ENCODE measurements at regions not wholly inside any gene's neighbourhood (a gene's known extent, or its start where the extent isn't known, plus 50 kb on each side); places are given as distances from the start of the nearest gene placed in this dataset.

DNA sequence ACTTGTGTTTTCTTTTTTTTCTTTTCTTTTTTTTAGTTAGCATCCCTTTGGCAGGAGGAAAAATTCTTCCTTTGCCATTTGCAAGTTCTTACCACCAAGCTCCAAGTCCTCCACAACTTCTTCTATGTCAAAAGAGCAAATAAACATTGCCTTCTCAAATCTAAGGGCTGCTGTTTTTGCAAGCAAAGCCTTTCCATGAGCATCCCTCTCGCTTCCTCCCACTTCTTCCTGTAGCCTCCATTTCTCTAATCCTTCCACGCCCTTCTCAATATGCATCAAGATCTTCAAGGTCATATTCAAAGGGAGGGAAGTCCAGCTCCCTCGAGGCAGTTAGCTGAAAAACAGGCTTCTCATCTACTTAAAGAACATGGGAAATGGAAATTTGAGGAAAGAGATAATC is 147.1 kb downstream of the ADSS2 start:
- Histone ChIP-seq H3K27ac (ENCODE audit: low read depth in 1 of 2, low read length in 2 of 2) (peak overlapping the region; percentile 70 to 89), H4K20me1 (ENCODE audit: insufficient read depth, low read length) (no peaks in the 10 kb centered on the region), H3K9me3 (replicated peaks in 1 of 2; ENCODE audit: control insufficient read depth in 1 of 2, insufficient read depth in 1 of 2, low read length in 2 of 2) (peaks cover 7 to 10% of the 10 kb centered on the region in 2 donors), H3K4me2 (replicated peaks; ENCODE audit: extremely low read depth, low read length, poor library complexity, severe bottlenecking) (peak overlapping the region; percentile 54), H3K9ac (ENCODE audit: insufficient read depth, low read length, poor library complexity, severe bottlenecking) (peak overlapping the region; percentile 9), H2AFZ (ENCODE audit: insufficient read depth, low read depth, low read length, poor library complexity, severe bottlenecking) (peak overlapping the region; percentile 48), H3K4me1 (ENCODE audit: control insufficient read depth in 1 of 2, insufficient read depth in 2 of 2, low read length in 2 of 2) (peaks cover 28 to 50% of the 10 kb centered on the region in 2 donors), H3K36me3 (replicated peaks in 1 of 2; ENCODE audit: control insufficient read depth in 1 of 2, insufficient read depth in 2 of 2, low read length in 2 of 2) (peaks cover 0 to 4% of the 10 kb centered on the region in 2 donors), H3K27me3 (ENCODE audit: control insufficient read depth in 2 of 2, insufficient read depth in 2 of 2, low read length in 2 of 2) (no peaks in the 10 kb centered on the region), H3K4me3 (replicated peaks in 1 of 3; ENCODE audit: low read depth in 2 of 3, low read length in 3 of 3) (peak overlapping the region in 1 of 3 experiments; percentile 48), H3K79me2 (ENCODE audit: insufficient read depth, low read length) (no peaks in the 10 kb centered on the region)
- intact Hi-C loops (cut with micrococcal nuclease) = no loop called here
- H3K9me3 Mint-ChIP-seq = peaks cover 4 to 14% (median 9%) of the 10 kb centered on the region in 7 donors
- peaks cover 36% of the 10 kb centered on the region for H3K4me1 Mint-ChIP-seq
- no CpG with 5 or more reads among the region's 3 CpGs for WGBS (ENCODE audit: insufficient coverage)
- TF ChIP-seq, protein P1, sequence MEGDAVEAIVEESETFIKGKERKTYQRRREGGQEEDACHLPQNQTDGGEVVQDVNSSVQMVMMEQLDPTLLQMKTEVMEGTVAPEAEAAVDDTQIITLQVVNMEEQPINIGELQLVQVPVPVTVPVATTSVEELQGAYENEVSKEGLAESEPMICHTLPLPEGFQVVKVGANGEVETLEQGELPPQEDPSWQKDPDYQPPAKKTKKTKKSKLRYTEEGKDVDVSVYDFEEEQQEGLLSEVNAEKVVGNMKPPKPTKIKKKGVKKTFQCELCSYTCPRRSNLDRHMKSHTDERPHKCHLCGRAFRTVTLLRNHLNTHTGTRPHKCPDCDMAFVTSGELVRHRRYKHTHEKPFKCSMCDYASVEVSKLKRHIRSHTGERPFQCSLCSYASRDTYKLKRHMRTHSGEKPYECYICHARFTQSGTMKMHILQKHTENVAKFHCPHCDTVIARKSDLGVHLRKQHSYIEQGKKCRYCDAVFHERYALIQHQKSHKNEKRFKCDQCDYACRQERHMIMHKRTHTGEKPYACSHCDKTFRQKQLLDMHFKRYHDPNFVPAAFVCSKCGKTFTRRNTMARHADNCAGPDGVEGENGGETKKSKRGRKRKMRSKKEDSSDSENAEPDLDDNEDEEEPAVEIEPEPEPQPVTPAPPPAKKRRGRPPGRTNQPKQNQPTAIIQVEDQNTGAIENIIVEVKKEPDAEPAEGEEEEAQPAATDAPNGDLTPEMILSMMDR (IDR thresholded peaks at IDR 0.05) = no peak
- H3K27me3 Mint-ChIP-seq (ENCODE audit: low read depth in 3 of 3) = peaks cover 0 to 1% (median 0%) of the 10 kb centered on the region in 3 donors
- peak overlapping the region in 1 of 2 donors; percentile 54 for H3K4me3 Mint-ChIP-seq
- peak in 1 of 3 donors; percentile 14 for DNase-seq
- peaks cover 15 to 21% of the 10 kb centered on the region in 2 donors for H3K36me3 Mint-ChIP-seq
- peak overlapping the region; percentile 55 to 90 (median 89) for H3K27ac Mint-ChIP-seq

DNA sequence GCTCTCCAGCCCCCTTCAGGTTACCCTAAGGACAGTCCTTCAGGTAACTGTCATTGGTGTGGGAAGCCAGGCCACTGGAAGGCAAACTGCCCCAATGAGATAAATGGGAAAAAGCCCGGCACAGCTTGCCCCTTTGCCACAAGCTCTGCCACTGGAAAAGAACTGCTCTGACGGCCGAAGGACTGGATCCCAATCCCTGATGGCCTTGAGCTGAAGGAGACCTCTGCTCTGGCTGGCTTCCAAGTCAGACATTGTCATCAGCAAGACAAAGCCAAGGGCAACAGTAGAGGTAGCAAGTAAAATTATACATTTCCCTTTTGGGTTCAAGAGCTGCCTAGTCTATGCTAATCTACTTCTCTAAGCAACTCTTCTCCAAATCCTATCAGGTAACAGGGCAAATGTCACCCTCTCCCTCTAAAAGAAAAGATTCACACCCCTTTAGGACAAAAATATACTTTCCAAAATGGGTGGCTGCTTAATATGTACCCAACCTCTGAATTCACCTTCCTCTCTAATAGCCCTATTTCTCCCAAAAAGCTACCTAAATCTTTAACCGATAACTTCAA is 145.8 kb downstream of the ADSS2 start:
- H3K9me3 Mint-ChIP-seq = peaks cover 4 to 14% (median 12%) of the 10 kb centered on the region in 7 donors
- H3K36me3 Mint-ChIP-seq = peaks cover 15 to 27% of the 10 kb centered on the region in 2 donors
- 97% methylated on average over 4 of the region's 4 CpGs for WGBS (ENCODE audit: insufficient coverage)
- Histone ChIP-seq H3K27me3 (ENCODE audit: control insufficient read depth in 2 of 2, insufficient read depth in 2 of 2, low read length in 2 of 2) (no peaks in the 10 kb centered on the region), H2AFZ (ENCODE audit: insufficient read depth, low read depth, low read length, poor library complexity, severe bottlenecking) (no peak overlapping the region), H3K79me2 (ENCODE audit: insufficient read depth, low read length) (no peaks in the 10 kb centered on the region), H3K4me1 (ENCODE audit: control insufficient read depth in 1 of 2, insufficient read depth in 2 of 2, low read length in 2 of 2) (peaks cover 23 to 43% of the 10 kb centered on the region in 2 donors), H3K9ac (ENCODE audit: insufficient read depth, low read length, poor library complexity, severe bottlenecking) (no peak overlapping the region), H3K4me2 (replicated peaks; ENCODE audit: extremely low read depth, low read length, poor library complexity, severe bottlenecking) (no peak overlapping the region), H3K4me3 (replicated peaks in 1 of 3; ENCODE audit: low read depth in 2 of 3, low read length in 3 of 3) (no peak overlapping the region), H4K20me1 (ENCODE audit: insufficient read depth, low read length) (no peaks in the 10 kb centered on the region), H3K36me3 (replicated peaks in 1 of 2; ENCODE audit: control insufficient read depth in 1 of 2, insufficient read depth in 2 of 2, low read length in 2 of 2) (peaks cover 0 to 4% of the 10 kb centered on the region in 2 donors), H3K9me3 (replicated peaks in 1 of 2; ENCODE audit: control insufficient read depth in 1 of 2, insufficient read depth in 1 of 2, low read length in 2 of 2) (peaks cover 7 to 14% of the 10 kb centered on the region in 2 donors), H3K27ac (ENCODE audit: low read depth in 1 of 2, low read length in 2 of 2) (peak overlapping the region in 1 of 2 donors; percentile 89)
- peak overlapping the region in 2 of 7 donors; percentile 85 to 86 for H3K27ac Mint-ChIP-seq
- peaks cover 0 to 1% (median 0%) of the 10 kb centered on the region in 3 donors for H3K27me3 Mint-ChIP-seq (ENCODE audit: low read depth in 3 of 3)
- TF ChIP-seq, protein P1 (IDR thresholded peaks at IDR 0.05) = no peak
- no peak for DNase-seq
- intact Hi-C loops (cut with micrococcal nuclease) = no loop called here
- H3K4me1 Mint-ChIP-seq = peaks cover 32% of the 10 kb centered on the region
- H3K4me3 Mint-ChIP-seq = no peak overlapping the region

Data from CD14-positive monocyte (primary cell).